ENCODE measurements at regions not wholly inside any gene's neighbourhood (a gene's known extent, or its start where the extent isn't known, plus 50 kb on each side); places are given as distances from the start of the nearest gene placed in this dataset.

DNA sequence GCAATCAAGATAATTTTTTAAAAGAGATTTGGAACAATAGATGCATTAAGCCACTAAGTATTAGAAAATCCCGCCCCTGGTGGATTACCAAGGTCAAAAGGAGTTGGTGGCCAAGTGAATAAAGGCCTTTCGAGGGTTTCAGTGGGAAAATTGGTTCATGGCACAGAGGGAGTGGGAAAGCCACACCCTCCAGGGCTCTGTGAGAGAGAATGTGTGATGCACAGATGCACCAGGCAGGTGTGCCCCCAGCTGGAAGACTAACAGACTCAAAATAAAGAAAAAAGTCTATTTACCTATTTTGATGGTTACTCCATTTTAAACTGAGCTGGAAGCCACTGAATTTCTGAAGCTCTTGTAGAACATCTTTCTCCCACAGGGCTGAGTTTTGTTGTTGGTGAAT lies 278.0 kb downstream of the DRD1 start (continued):
- TF ChIP-seq ZNF263 (CRISPR knock-in tag; IDR thresholded peaks at IDR 0.05; ENCODE audit: low read depth) (no peak), ZNF396 (CRISPR knock-in tag; IDR thresholded peaks at IDR 0.05; ENCODE audit: borderline replicate concordance) (no peak)
- TF ChIP-seq, protein P1, sequence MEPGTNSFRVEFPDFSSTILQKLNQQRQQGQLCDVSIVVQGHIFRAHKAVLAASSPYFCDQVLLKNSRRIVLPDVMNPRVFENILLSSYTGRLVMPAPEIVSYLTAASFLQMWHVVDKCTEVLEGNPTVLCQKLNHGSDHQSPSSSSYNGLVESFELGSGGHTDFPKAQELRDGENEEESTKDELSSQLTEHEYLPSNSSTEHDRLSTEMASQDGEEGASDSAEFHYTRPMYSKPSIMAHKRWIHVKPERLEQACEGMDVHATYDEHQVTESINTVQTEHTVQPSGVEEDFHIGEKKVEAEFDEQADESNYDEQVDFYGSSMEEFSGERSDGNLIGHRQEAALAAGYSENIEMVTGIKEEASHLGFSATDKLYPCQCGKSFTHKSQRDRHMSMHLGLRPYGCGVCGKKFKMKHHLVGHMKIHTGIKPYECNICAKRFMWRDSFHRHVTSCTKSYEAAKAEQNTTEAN (CRISPR knock-in tag; IDR thresholded peaks at IDR 0.05): no peak

DNA sequence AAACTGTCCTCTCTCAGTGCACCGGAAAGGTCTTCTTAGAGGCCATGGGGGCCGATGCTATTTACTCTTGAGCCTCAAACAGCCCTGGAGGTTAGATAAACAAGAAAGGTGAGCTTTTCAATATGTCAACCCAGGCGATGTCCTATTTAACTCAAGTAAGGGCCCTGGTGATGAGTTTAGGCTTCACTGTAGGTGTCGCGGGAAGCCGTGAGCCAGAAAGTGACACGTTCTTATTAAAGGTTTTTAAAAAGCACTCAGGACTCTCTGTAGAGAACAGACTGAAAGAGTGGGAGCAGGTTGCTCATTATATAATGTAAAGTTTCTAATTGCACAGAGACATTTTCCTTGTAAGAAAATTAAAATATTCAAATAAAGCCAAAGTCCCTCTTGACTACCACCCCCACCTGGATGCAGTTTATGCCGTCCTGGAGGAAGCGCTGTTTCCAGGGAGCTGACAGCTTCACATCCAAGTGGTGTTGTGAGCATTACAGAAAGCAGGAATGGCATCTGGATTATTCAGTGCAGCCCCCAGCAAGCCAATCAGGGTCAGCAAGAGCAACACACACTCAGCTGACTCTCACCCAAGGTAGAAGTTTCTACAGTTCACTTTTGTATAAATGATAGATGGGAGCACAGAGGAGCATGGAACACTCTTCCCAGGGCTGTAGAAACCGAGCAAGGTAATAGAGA lies 280.3 kb downstream of the DRD1 start:
- Mint-ChIP-seq H3K36me3 (no peaks in the 10 kb centered on the region), H3K27me3 (ENCODE audit: low read depth) (no peaks in the 10 kb centered on the region), H3K4me1 (no peaks in the 10 kb centered on the region), H3K27ac (no peak overlapping the region), H3K4me3 (no peak overlapping the region), H3K9me3 (no peaks in the 10 kb centered on the region; the same call in 1 of the 2 replicates)
- DNase-seq (ENCODE audit: low spot score): no peak
- no peak for ATAC-seq
- ChIA-PET CTCF (no interaction called here), POLR2A (no interaction called here)
- TF ChIP-seq, protein P2, sequence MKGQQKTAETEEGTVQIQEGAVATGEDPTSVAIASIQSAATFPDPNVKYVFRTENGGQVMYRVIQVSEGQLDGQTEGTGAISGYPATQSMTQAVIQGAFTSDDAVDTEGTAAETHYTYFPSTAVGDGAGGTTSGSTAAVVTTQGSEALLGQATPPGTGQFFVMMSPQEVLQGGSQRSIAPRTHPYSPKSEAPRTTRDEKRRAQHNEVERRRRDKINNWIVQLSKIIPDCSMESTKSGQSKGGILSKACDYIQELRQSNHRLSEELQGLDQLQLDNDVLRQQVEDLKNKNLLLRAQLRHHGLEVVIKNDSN (CRISPR knock-in tag; IDR thresholded peaks at IDR 0.05): no peak
- TF ChIP-seq ZNF416 (CRISPR knock-in tag; IDR thresholded peaks at IDR 0.05): no peak
- TF ChIP-seq, protein P3, sequence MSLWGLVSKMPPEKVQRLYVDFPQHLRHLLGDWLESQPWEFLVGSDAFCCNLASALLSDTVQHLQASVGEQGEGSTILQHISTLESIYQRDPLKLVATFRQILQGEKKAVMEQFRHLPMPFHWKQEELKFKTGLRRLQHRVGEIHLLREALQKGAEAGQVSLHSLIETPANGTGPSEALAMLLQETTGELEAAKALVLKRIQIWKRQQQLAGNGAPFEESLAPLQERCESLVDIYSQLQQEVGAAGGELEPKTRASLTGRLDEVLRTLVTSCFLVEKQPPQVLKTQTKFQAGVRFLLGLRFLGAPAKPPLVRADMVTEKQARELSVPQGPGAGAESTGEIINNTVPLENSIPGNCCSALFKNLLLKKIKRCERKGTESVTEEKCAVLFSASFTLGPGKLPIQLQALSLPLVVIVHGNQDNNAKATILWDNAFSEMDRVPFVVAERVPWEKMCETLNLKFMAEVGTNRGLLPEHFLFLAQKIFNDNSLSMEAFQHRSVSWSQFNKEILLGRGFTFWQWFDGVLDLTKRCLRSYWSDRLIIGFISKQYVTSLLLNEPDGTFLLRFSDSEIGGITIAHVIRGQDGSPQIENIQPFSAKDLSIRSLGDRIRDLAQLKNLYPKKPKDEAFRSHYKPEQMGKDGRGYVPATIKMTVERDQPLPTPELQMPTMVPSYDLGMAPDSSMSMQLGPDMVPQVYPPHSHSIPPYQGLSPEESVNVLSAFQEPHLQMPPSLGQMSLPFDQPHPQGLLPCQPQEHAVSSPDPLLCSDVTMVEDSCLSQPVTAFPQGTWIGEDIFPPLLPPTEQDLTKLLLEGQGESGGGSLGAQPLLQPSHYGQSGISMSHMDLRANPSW (CRISPR knock-in tag; conservative IDR thresholded peaks at IDR 0.05; ENCODE audit: low read depth): no peak
- TF ChIP-seq, protein P4, sequence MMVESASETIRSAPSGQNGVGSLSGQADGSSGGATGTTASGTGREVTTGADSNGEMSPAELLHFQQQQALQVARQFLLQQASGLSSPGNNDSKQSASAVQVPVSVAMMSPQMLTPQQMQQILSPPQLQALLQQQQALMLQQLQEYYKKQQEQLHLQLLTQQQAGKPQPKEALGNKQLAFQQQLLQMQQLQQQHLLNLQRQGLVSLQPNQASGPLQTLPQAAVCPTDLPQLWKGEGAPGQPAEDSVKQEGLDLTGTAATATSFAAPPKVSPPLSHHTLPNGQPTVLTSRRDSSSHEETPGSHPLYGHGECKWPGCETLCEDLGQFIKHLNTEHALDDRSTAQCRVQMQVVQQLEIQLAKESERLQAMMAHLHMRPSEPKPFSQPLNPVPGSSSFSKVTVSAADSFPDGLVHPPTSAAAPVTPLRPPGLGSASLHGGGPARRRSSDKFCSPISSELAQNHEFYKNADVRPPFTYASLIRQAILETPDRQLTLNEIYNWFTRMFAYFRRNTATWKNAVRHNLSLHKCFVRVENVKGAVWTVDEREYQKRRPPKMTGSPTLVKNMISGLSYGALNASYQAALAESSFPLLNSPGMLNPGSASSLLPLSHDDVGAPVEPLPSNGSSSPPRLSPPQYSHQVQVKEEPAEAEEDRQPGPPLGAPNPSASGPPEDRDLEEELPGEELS (CRISPR knock-in tag; IDR thresholded peaks at IDR 0.05): no peak
- TF ChIP-seq, protein P5, sequence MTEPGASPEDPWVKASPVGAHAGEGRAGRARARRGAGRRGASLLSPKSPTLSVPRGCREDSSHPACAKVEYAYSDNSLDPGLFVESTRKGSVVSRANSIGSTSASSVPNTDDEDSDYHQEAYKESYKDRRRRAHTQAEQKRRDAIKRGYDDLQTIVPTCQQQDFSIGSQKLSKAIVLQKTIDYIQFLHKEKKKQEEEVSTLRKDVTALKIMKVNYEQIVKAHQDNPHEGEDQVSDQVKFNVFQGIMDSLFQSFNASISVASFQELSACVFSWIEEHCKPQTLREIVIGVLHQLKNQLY (CRISPR knock-in tag; IDR thresholded peaks at IDR 0.05): no peak
- TF ChIP-seq ZNF671 (CRISPR knock-in tag; IDR thresholded peaks at IDR 0.05): no peak
- TF ChIP-seq FOXP1 (CRISPR knock-in tag; IDR thresholded peaks at IDR 0.05; ENCODE audit: borderline replicate concordance): no peak
- TF ChIP-seq, protein P1 (CRISPR knock-in tag; IDR thresholded peaks at IDR 0.05): no peak
- TF ChIP-seq, protein P6, sequence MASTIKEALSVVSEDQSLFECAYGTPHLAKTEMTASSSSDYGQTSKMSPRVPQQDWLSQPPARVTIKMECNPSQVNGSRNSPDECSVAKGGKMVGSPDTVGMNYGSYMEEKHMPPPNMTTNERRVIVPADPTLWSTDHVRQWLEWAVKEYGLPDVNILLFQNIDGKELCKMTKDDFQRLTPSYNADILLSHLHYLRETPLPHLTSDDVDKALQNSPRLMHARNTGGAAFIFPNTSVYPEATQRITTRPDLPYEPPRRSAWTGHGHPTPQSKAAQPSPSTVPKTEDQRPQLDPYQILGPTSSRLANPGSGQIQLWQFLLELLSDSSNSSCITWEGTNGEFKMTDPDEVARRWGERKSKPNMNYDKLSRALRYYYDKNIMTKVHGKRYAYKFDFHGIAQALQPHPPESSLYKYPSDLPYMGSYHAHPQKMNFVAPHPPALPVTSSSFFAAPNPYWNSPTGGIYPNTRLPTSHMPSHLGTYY (CRISPR knock-in tag; IDR thresholded peaks at IDR 0.05): no peak
- no peak for TF ChIP-seq CBFB (CRISPR knock-in tag; IDR thresholded peaks at IDR 0.05; ENCODE audit: low read depth)
- TF ChIP-seq, protein P7, sequence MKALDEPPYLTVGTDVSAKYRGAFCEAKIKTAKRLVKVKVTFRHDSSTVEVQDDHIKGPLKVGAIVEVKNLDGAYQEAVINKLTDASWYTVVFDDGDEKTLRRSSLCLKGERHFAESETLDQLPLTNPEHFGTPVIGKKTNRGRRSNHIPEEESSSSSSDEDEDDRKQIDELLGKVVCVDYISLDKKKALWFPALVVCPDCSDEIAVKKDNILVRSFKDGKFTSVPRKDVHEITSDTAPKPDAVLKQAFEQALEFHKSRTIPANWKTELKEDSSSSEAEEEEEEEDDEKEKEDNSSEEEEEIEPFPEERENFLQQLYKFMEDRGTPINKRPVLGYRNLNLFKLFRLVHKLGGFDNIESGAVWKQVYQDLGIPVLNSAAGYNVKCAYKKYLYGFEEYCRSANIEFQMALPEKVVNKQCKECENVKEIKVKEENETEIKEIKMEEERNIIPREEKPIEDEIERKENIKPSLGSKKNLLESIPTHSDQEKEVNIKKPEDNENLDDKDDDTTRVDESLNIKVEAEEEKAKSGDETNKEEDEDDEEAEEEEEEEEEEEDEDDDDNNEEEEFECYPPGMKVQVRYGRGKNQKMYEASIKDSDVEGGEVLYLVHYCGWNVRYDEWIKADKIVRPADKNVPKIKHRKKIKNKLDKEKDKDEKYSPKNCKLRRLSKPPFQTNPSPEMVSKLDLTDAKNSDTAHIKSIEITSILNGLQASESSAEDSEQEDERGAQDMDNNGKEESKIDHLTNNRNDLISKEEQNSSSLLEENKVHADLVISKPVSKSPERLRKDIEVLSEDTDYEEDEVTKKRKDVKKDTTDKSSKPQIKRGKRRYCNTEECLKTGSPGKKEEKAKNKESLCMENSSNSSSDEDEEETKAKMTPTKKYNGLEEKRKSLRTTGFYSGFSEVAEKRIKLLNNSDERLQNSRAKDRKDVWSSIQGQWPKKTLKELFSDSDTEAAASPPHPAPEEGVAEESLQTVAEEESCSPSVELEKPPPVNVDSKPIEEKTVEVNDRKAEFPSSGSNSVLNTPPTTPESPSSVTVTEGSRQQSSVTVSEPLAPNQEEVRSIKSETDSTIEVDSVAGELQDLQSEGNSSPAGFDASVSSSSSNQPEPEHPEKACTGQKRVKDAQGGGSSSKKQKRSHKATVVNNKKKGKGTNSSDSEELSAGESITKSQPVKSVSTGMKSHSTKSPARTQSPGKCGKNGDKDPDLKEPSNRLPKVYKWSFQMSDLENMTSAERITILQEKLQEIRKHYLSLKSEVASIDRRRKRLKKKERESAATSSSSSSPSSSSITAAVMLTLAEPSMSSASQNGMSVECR (CRISPR knock-in tag; IDR thresholded peaks at IDR 0.05; ENCODE audit: borderline replicate concordance): no peak

Measured in WTC11 (cell line).